K562 (cell line): ENCODE measurements at regions not wholly inside any gene's neighbourhood (a gene's known extent, or its start where the extent isn't known, plus 50 kb on each side); places are given as distances from the start of the nearest gene placed in this dataset.

ENCODE experiments used
- BCLAF1 ChIP-seq, 2 experiments: fragments of 450-650 bp in 1 of 2; IDR thresholded peaks; 2 replicates each; pipeline ENCODE4 v1.6.1; 2011 to 2017; ENCODE audit warnings: low read depth in 2 of 2, antibody characterized with exemption in 1 of 2, borderline replicate concordance in 1 of 2, low read length in 1 of 2, mild to moderate bottlenecking in 1 of 2, mixed read lengths in 1 of 2; ENCODE audit not compliant: control insufficient read depth in 1 of 2
- FOXJ3 ChIP-seq: sonication (generic); formaldehyde crosslinking; IDR thresholded peaks from 2 replicates; pipeline ENCODE4 v1.4.0; 2020; ENCODE audit warnings: mild to moderate bottlenecking, missing genetic modification reagents
- JUN ChIP-seq, 2 experiments: sonication (generic) in 1 of 2; formaldehyde crosslinking in 1 of 2; IDR thresholded peaks; 2 replicates each; pipeline versions ENCODE4 v1.6.1 to v1.8.0; 2012 to 2022; ENCODE audit warnings: borderline replicate concordance in 2 of 2, mild to moderate bottlenecking in 2 of 2, improper control_type of control experiment in 1 of 2, low read depth in 1 of 2, low read length in 1 of 2, missing genetic modification reagents in 1 of 2
- KDM1A ChIP-seq, 2 experiments: fragments of 450-650 bp; IDR thresholded peaks; 2 replicates each; pipeline ENCODE4 v1.6.1; 2016; ENCODE audit warnings: mild to moderate bottlenecking in 2 of 2
- NR0B1 ChIP-seq: fragments of 450-650 bp; IDR thresholded peaks from one replicate; pipeline ENCODE4 v1.6.1; 2018; ENCODE audit warnings: mild to moderate bottlenecking, moderate library complexity; ENCODE audit not compliant: partially characterized antibody
- RERE ChIP-seq: sonication (generic); formaldehyde crosslinking; IDR thresholded peaks from 2 replicates; pipeline ENCODE4 v1.8.0; 2023; ENCODE audit warnings: missing genetic modification reagents, mild to moderate bottlenecking, borderline replicate concordance
- SNIP1 ChIP-seq: fragments of 450-650 bp; IDR thresholded peaks from 2 replicates; pipeline ENCODE4 v1.7.1; 2017; ENCODE audit warnings: low read depth, mild to moderate bottlenecking
- SREBF2 ChIP-seq: sonication (generic); formaldehyde crosslinking; IDR thresholded peaks from 2 replicates; pipeline ENCODE4 v1.4.0; 2020; ENCODE audit warnings: mild to moderate bottlenecking, missing genetic modification reagents
- SRF ChIP-seq, 2 experiments: fragments of 250-450, 450-650 bp in 1 of 2; sonication (Bioruptor Pico) in 1 of 2; sonication (generic) in 1 of 2; formaldehyde crosslinking; IDR thresholded peaks; 2 replicates each; pipeline versions ENCODE4 v1.5.0 to v1.5.1; 2020 to 2022; ENCODE audit warnings: mild to moderate bottlenecking in 1 of 2, missing genetic modification reagents in 1 of 2
- TAF7 ChIP-seq: fragments of 450-650 bp; IDR thresholded peaks from 2 replicates; pipeline ENCODE4 v1.6.1; 2016; ENCODE audit warnings: missing genetic modification characterization, missing compliant biosample characterization
- ZBTB5 ChIP-seq: fragments of 450-650 bp; IDR thresholded peaks from 2 replicates; pipeline ENCODE4 v1.6.1; 2017; ENCODE audit warnings: antibody characterized with exemption
- ZBTB9 ChIP-seq: fragments of 450-650 bp; formaldehyde crosslinking; IDR thresholded peaks from 2 replicates; pipeline ENCODE4 v1.4.0; 2020; ENCODE audit warnings: mild to moderate bottlenecking, moderate library complexity

- TF ChIP-seq SNIP1, result no peak
- TF ChIP-seq KDM1A (IDR thresholded peaks at IDR 0.05), result peak in 1 of 2 experiments; percentile 7; a peak in 1 of 4 replicates
- no peak for TF ChIP-seq NR0B1
- TF ChIP-seq SRF (CRISPR knock-in tag; IDR thresholded peaks at IDR 0.05), result no peak
- no peak for TF ChIP-seq SREBF2 (CRISPR knock-in tag)
- no peak for TF ChIP-seq FOXJ3 (CRISPR knock-in tag)
- no peak for TF ChIP-seq ZBTB5
- no peak for TF ChIP-seq RERE
- TF ChIP-seq BCLAF1 (IDR thresholded peaks at IDR 0.05; ENCODE audit: borderline replicate concordance in 1 of 2, control insufficient read depth in 1 of 2, low read depth in 2 of 2, low read length in 1 of 2), result no peak
- peak; percentile 83 for TF ChIP-seq JUN (IDR thresholded peaks at IDR 0.05; ENCODE audit: borderline replicate concordance, low read depth, low read length)
- no peak for TF ChIP-seq JUN (CRISPR knock-in tag; IDR thresholded peaks at IDR 0.05; ENCODE audit: borderline replicate concordance)
- 0 out of 2 replicates have a peak, but pooled peaks have one; percentile 60 for TF ChIP-seq ZBTB9 (CRISPR knock-in tag)
- no peak for TF ChIP-seq TAF7 (tag)
Measured at GRCh38 chr10:5284311-5285057, 80.3 kb upstream of the UCN3 start (continued).
